Islet of Langerhans (tissue), 1 donor: ENCODE measurements at regions not wholly inside any gene's neighbourhood (a gene's known extent, or its start where the extent isn't known, plus 50 kb on each side); places are given as distances from the start of the nearest gene placed in this dataset.

Experiments
- FAIRE-seq: peaks from one replicate; lab custom pipeline; 2011; peaks lifted over from hg19 to GRCh38; lab: Jason Lieb, UNC

- no peak for FAIRE-seq
Observed at GRCh38 chr13:85461621-85462020, 337.6 kb downstream of the SLITRK6 start.

DNA sequence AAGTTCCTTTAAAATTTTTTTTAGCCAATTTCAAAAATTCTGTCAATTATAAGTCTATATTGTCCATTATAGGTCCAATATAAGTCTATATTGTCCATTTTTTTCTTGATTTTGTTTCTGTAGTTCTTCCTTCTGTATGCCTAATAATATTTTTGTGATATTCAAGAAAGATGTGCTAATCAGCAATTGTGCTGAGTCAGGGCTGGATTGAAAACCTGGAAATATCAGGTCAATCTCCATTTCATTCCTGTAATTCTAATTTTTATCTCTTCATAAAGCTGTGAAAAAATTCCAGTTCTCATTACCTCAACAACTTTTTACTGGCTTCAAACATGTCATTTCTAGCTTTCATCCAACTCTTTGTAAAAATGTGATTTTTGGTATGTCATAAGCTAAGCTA is 353.7 kb downstream of the SLITRK6 start:
- no peak for FAIRE-seq

DNA sequence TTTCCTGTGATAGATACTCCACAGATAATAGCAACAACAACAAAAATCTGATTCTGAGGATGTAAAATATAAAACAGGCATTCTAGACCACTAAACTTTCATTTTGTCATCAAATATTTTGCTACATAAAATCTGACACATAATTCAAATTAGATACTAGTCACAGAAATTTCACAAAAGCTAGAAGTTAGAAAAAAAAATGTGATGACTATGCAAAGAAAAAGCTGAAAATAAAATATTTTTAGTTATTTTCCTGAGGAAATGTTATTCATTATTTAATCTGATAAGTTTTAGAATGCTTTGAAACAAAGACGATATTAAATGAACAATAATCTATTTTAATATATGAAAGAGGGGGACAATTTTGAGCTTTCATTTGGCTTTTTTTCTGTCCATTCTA is 357.2 kb downstream of the SLITRK6 start:
- no peak for FAIRE-seq

GRCh38 chr13:85441364-85441763 is 357.9 kb downstream of the SLITRK6 start:
- no peak for FAIRE-seq

DNA sequence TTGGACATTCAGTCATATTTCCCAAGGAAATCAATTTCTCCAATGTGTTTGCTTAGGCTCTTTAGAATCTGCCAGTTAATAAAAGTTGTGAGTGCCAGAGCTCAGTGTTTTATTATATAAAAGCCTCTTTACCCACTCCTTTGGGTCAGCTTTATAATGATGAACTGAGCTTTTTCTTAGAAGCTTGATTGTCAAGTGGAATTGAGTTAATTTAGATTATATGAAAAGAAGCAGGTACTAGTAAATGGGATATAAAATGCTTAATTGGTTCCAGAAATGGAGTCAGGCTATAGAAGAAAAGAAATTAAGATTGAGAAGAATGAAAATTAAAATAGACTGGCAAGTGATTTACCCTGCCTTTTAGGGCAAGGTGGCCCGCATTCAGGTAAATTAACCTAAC is 363.2 kb downstream of the SLITRK6 start:
- FAIRE-seq = no peak

GRCh38 chr13:85434927-85435326 is 364.3 kb downstream of the SLITRK6 start:
- FAIRE-seq = peak; percentile 33

DNA sequence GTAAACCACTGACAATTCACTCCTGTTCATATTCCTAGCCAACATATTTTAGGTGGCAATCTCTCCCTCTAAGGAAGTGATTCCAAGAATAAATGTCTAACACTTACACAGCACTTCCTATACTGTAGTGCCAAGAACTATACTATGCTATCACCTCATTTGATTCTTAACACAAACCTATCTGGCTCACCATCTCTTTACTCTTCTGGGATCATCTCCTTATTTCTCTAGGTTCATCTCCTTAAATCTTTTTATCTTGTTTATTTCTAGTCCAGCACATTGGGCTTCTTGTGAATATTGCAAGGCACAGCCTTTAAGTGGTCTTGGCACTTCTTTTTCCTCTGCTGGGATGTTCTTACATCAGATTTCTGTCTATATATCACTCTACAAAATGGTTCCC is 366.3 kb downstream of the SLITRK6 start:
- no peak for FAIRE-seq

DNA sequence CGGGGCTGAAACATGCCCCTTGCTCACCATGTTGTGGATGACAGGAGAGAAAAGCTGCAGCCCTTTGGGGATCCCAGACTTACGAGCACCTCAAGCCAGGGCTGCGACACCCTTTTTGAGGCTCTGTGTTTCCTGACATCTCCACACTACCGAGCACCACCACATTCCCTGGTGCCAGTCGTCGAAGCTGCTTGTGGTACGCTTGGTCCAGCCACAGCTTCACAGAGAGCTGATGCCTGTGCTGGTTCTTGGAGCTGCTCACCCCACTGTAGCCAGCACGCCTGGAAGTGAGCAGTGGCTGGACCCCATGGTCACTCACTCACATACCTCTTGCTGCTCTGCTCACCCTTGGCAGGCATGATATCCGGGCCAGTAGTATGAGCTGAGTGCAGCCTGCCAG is 367.5 kb downstream of the SLITRK6 start:
- no peak for FAIRE-seq

- no peak for FAIRE-seq
Observed at GRCh38 chr13:85430216-85430794, 368.9 kb downstream of the SLITRK6 start.

- no peak for FAIRE-seq
Observed at GRCh38 chr13:85427416-85427815, 371.8 kb downstream of the SLITRK6 start.

DNA sequence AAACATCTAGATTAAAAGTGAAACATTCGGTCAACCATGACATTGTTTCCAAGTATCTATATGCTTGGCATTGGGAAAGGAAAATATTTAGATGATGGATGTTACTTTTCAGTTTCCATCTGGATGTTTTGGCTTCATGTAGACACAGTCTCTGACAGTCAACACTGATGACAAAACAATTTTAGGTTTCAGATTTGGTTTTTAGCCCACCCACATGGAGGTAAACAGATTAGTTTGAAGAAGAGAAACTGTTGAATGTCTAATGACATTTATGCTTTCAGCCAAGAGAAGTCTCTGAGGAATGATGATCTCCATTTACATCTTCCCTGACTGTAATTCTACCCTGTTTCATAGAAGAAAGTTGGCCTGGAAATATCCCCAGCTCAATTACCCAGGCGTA is 379.1 kb downstream of the SLITRK6 start:
- no peak for FAIRE-seq

GRCh38 chr13:85419611-85420010 is 379.6 kb downstream of the SLITRK6 start:
- FAIRE-seq = no peak

DNA sequence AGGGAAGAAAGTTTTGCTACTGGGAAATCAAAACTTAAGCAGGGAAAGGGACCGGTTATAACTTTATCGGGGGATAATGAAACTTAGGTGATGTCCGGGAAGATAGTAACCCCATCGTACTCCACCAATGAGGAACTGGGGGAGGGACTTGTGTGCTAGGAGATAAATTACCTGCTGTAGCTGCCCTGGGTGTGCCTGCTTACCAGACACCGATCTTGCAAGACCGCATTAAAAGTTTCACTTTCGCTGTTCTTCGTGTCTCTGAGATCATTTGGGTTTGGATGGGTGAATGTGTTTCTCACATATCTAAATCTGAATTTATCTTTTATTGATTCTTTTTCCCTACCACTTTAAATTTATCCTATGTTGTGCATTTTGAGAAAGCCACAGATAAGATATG is 381.4 kb downstream of the SLITRK6 start:
- FAIRE-seq = no peak

GRCh38 chr13:85413664-85414063 is 385.6 kb downstream of the SLITRK6 start:
- no peak for FAIRE-seq

GRCh38 chr13:85412448-85412847 is 386.8 kb downstream of the SLITRK6 start:
- no peak for FAIRE-seq

DNA sequence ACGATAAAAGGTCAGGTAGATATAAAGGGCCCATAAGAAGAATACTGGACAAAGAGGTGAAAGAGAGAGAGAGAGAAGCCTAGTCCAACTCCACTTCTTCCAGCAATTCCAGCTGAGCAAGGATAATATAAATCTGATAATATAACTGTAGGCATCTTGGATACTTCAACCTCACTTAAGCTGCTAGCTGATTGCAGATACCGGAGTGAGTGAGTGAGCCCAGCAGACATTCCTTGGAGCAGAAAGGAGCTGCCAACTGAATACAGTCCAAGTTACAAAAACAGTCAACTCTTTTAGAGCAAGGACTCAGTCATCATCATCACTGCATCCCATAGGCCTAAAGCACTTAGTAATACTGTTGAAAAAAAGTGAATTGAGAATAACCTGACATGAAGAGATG is 387.6 kb downstream of the SLITRK6 start:
- FAIRE-seq = no peak

GRCh38 chr13:85408415-85408814 is 390.8 kb downstream of the SLITRK6 start:
- FAIRE-seq = no peak

DNA sequence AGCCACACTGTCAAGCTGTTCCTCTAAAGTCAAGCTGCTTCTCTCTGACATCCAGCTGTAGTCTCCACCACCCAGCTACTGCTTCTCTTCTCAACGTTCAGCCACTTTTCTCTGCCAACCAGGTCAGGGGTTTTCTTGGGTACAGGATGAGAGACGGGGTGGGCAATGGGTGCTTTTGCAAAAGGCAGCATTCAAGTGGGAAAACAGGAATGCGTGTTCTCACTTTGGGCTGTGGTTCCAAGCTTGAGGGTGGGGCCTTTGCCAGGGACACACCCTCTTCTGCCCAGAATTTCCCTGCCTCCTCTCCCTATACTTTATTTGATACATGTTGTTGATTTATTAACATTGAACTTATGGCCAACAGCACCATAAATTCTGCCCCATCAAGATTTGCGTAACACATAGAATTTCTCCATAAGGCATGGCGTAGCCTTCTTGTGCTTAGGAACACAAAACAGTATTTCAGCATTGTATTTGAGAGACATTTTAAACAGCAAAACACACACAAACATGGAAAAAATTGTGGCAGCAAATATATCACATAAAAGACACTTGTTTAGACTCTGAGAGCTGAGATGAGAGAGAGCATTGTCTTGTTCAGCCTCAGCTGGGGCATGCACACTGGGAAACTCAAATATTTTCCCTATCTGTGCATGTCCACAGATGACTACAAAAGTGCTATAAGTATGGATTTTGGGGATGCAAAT is 392.8 kb downstream of the SLITRK6 start:
- no peak for FAIRE-seq

- no peak for FAIRE-seq
Observed at GRCh38 chr13:85405316-85405897, 393.8 kb downstream of the SLITRK6 start.

GRCh38 chr13:85386424-85386823 is 412.8 kb downstream of the SLITRK6 start:
- FAIRE-seq = no peak

DNA sequence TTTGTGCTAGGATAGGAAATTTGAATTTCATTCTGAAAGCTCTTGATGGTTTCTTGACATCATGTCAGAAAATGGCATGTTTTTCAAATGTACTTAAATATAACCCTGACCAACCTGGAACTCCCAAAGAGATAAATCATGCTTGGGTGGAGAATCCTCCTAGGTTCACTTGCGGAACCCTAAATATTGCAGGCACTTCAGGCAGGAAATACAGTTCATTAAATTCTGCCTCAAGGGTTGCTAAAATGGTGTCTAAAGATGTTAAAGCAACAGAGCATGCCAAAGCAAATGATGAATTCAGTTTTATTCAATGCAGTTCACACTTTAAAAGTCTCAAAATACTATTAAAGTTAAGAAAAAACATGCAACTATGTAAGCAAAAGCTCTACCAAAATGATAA is 415.9 kb downstream of the SLITRK6 start:
- no peak for FAIRE-seq

DNA sequence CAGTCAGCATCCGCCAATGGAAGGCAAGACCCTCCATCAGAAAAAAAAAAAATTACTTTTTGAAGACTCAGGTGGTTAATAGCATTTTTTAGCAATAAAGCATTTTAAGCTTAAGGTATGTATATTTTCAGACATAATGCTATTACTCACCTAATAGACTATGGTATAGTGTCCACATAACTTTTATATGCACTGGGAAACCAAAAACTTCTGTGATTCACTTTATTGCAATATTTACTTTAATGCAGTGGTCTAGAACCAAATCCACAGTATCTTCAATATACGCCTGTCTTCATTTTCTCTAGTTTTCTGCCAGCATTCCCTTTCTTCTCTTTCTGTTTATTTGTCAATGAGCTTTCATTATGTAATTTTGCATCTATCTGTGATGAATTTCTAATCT is 418.1 kb downstream of the SLITRK6 start:
- FAIRE-seq = no peak

- FAIRE-seq = no peak
Observed at GRCh38 chr13:85379991-85380390, 419.2 kb downstream of the SLITRK6 start.

DNA sequence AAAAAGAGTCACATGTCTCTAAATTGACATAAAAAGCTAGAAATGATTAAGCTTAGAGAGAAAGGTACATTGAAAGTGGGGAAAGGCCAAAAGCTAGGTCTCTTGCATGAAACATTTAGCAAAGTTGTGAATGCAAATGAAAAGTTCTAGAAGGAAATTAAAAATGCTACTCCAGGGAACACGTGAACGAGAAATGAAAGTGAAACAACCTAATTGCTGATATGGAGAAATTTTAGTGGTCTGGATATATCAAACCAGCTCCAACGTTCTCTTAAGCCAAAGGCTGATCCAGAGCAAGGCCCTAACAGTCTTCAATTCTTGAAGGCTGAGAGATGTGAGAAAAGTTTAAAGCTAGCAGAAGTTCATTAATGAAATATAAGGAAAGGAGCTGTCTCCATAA is 419.8 kb downstream of the SLITRK6 start:
- no peak for FAIRE-seq
